PC-3 (cell line): ENCODE measurements at regions not wholly inside any gene's neighbourhood (a gene's known extent, or its start where the extent isn't known, plus 50 kb on each side); places are given as distances from the start of the nearest gene placed in this dataset.

Experiments
- CTCF ChIP-seq: fragments of 300-600 bp; sonication (generic); conservative IDR thresholded peaks from 2 replicates; pipeline ENCODE4 v1.5.1; 2017; ENCODE audit warnings: antibody characterized with exemption, low read depth, mild to moderate bottlenecking, low read length
- EZH2 ChIP-seq: fragments of 300-600 bp; sonication (generic); IDR thresholded peaks from one replicate; pipeline ENCODE4 v1.6.1; 2017; ENCODE audit warnings: antibody characterized with exemption, mild to moderate bottlenecking, low read length; ENCODE audit not compliant: unreplicated experiment
- EZH2phosphoT487 ChIP-seq: fragments of 300-600 bp; sonication (generic); IDR thresholded peaks from 2 replicates; pipeline ENCODE4 v1.6.1; 2018; ENCODE audit warnings: mild to moderate bottlenecking, antibody characterized with exemption, low read length, borderline replicate concordance

DNA sequence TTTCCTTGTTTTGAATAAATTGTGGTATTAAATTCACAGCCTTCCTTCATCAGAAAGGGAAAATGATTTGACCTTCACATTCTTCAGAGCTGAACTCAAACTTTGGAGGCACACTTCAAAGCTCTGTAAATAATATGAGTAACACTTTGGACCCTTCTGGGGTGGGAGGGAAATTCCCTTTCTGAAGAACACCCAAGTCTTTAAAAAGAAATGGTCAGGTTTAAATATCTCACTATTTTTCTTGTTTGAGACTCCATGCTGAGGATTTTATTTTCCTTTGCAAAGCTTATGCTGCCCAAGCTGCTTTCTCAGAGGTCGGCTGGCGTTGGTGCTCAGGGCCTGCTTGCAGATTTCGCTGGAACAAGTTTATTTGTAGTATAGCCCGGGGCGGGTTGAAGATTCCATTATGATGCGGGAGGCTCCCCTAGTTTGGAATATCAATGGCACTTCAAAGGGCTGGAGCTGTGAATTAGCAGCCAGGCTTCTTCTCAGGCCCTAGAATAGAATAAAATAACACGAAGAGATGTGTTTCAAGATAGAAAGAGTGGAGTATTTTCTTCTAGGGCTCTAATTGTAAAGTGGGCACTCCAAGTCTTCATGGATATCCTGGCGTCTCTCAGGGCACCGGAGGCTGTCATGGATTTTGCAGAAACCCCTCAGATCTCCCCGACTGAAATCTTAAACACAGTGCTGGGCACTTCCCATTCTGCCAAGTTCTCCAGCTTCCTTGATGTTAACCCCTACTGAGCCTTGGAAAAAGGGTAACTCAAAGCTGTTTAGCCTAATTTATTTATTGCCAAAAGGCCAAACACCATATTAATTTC, 315.6 kb downstream of the GPAT3 start:
- TF ChIP-seq CTCF (no peak), EZH2 (no peak), EZH2phosphoT487 (no peak)
